BLaER1 treated with 17β-estradiol and CSF1 and Interleukin-3, amounts not matched to agents 10 nM and 100 nM (cell line): ENCODE measurements at regions not wholly inside any gene's neighbourhood (a gene's known extent, or its start where the extent isn't known, plus 50 kb on each side); places are given as distances from the start of the nearest gene placed in this dataset.

Experiments
- H3K27ac ChIP-seq, 11 experiments: shearing (Covaris generic); formaldehyde crosslinking; 2 replicates each; pipeline ENCODE4 v1.8.1; 2022
- H3K27me3 ChIP-seq, 11 experiments: shearing (Covaris generic); formaldehyde crosslinking; 2 replicates each; pipeline ENCODE4 v1.8.1; 2022
- H3K36me3 ChIP-seq, 11 experiments: shearing (Covaris generic); formaldehyde crosslinking; 2 replicates each; pipeline ENCODE4 v1.8.1; 2022
- H3K4me1 ChIP-seq, 10 experiments: shearing (Covaris generic); formaldehyde crosslinking; 2 replicates each; pipeline ENCODE4 v1.8.1; 2022
- H3K4me2 ChIP-seq, 11 experiments: shearing (Covaris generic); formaldehyde crosslinking; 2 replicates each; pipeline ENCODE4 v1.8.1; 2022
- H3K4me3 ChIP-seq, 10 experiments: shearing (Covaris generic); formaldehyde crosslinking; 2 replicates each; pipeline ENCODE4 v1.8.1; 2022
- H3K9ac ChIP-seq, 11 experiments: shearing (Covaris generic); formaldehyde crosslinking; 2 replicates each; pipeline ENCODE4 v1.8.1; 2022
- H3K9me3 ChIP-seq, 11 experiments: shearing (Covaris generic); formaldehyde crosslinking; replicated peaks in 1 of 11; 2 replicates each; pipeline ENCODE4 v1.8.1; 2022
- H4K20me1 ChIP-seq, 11 experiments: shearing (Covaris generic); formaldehyde crosslinking; 2 replicates each; pipeline ENCODE4 v1.8.1; 2022
- Cebpa-rat ChIP-seq, 11 experiments: shearing (Covaris generic); IDR thresholded peaks; 2 replicates each; pipeline ENCODE4 v1.8.1; 2022

DNA sequence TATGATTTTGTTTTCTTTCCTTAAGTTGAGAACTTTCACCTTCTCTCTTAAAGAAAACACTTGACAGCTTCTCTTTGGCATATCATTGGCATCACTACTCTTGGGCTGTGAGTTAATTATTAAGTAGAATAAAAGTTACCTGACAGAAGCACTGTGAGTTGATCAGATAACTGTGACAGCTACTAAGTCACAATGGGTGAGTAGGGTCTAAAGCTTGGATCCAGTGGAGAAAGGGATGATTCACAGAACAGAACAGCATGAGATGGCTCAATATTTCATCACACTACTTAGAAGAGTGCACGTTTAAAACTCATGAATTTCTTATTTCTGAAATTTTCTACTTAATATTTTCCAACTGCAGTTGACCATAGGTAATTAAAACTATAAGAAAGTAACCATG, 268.5 kb upstream of the NMUR2 start:
- Histone ChIP-seq H3K27me3 (no peaks in the 10 kb centered on the region), H3K36me3 (no peaks in the 10 kb centered on the region), H3K27ac (no peak overlapping the region), H3K9ac (no peak overlapping the region), H4K20me1 (no peaks in the 10 kb centered on the region), H3K4me2 (no peak overlapping the region), H3K4me1 (no peaks in the 10 kb centered on the region), H3K4me3 (no peak overlapping the region), H3K9me3 (no peaks in the 10 kb centered on the region)
- TF ChIP-seq Cebpa-rat (IDR thresholded peaks at IDR 0.05) = no peak

DNA sequence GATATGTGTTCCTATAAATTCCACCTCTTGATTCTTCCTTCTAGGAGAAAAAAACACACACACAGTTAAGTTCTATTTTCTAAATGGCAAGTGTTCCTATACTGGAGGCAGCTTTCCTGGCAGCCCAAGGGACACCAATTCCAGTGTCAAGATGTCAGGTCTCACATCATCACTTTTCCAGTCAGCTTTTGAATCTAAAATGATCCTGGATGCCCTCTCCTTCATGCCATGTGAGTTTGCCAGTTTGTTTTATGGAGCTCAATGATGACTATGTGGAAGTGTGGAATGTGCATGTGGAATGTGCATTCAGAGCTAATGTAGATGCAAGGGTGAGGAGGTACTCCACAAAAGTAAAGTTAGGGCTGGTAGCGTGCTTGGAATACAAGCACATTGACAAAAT, 269.3 kb upstream of the NMUR2 start:
- Histone ChIP-seq H3K27ac (no peak overlapping the region), H3K27me3 (no peaks in the 10 kb centered on the region), H3K36me3 (no peaks in the 10 kb centered on the region), H4K20me1 (no peaks in the 10 kb centered on the region), H3K9ac (no peak overlapping the region), H3K4me3 (no peak overlapping the region), H3K4me2 (no peak overlapping the region), H3K9me3 (no peaks in the 10 kb centered on the region), H3K4me1 (no peaks in the 10 kb centered on the region)
- no peak for TF ChIP-seq Cebpa-rat (IDR thresholded peaks at IDR 0.05)

- no peak overlapping the region for H3K4me2 ChIP-seq
- H3K9me3 ChIP-seq = no peaks in the 10 kb centered on the region
- no peaks in the 10 kb centered on the region for H3K4me1 ChIP-seq
- no peak overlapping the region for H3K27ac ChIP-seq
- H3K36me3 ChIP-seq = no peaks in the 10 kb centered on the region
- H3K9ac ChIP-seq = no peak overlapping the region
- H4K20me1 ChIP-seq = no peaks in the 10 kb centered on the region
- no peaks in the 10 kb centered on the region for H3K27me3 ChIP-seq
- TF ChIP-seq Cebpa-rat (IDR thresholded peaks at IDR 0.05) = no peak
- H3K4me3 ChIP-seq = no peak overlapping the region
These were observed 271.1 kb upstream of the NMUR2 start for GRCh38 chr5:152676196-152676595.

GRCh38 chr5:152683205-152683604, 278.1 kb upstream of the NMUR2 start:
- Histone ChIP-seq H3K9me3 (peaks cover 7 to 16% (median 14%) of the 10 kb centered on the region in 11 experiments), H3K27ac (no peak overlapping the region), H3K4me2 (no peak overlapping the region), H3K4me1 (no peaks in the 10 kb centered on the region), H3K36me3 (no peaks in the 10 kb centered on the region), H3K27me3 (no peaks in the 10 kb centered on the region), H4K20me1 (no peaks in the 10 kb centered on the region), H3K4me3 (no peak overlapping the region), H3K9ac (no peak overlapping the region)
- no peak for TF ChIP-seq Cebpa-rat (IDR thresholded peaks at IDR 0.05)

DNA sequence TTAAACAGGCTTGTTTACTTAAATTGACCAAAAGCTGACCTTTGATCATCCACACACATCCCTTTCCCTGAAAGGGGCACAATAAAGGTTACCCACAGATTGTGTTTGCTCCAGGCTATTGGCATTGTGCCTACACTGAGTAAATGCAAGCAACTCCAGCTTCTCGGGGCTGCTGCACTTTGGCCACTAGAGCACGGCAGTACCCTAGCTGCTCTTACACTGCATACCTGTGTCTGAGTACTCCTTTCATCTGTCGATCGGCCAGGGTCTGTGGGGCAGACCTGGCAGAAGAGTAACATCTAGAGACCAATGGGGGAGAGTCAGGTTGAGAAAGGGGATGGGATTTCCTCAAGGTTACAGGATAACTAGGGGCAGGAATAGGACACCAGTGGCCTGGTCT, 281.9 kb upstream of the NMUR2 start:
- TF ChIP-seq Cebpa-rat (IDR thresholded peaks at IDR 0.05) = no peak
- H3K36me3 ChIP-seq = no peaks in the 10 kb centered on the region
- no peak overlapping the region for H3K4me2 ChIP-seq

DNA sequence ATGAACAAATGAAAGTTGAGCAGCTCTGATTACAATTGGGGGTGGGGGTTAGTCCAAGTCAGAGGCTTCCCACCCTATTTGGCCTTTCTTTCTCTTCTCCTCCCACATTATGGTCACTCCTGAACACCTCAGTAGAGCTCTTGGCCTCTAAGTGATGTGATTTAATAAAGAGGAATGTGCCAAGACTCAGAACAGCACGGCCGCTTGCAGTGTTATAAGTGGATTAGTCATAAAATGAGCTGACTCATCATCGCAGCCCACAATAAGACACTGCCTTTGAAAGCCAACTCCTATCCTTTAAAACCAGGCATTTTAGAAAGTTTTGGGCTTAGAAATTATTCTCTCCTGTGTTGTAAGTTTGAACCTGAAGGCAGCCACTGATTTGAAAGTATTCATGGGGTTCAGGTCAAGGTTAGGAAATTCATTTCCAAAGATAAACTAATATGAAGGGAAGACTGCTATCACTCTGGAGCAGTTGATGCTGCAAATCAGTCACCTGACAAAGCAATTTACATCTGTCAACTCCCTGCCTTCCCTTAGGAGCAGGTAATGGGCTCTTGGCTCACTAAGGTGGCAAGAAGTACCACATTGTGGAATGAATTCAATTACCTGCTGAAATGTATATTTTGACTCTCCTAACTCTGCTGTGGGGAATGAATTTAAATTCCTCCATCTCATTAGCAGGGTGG, 283.6 kb upstream of the NMUR2 start:
- peaks cover 7 to 16% (median 14%) of the 10 kb centered on the region in 11 experiments for H3K9me3 ChIP-seq
- no peak overlapping the region for H3K4me3 ChIP-seq
- no peak overlapping the region for H3K4me2 ChIP-seq
- no peaks in the 10 kb centered on the region for H3K36me3 ChIP-seq
- H3K9ac ChIP-seq = no peak overlapping the region
- peaks cover 0 to 11% (median 0%) of the 10 kb centered on the region in 10 experiments; a peak in 2 of 20 replicates for H3K4me1 ChIP-seq
- TF ChIP-seq Cebpa-rat (IDR thresholded peaks at IDR 0.05) = no peak
- H3K27me3 ChIP-seq = no peaks in the 10 kb centered on the region
- no peaks in the 10 kb centered on the region for H4K20me1 ChIP-seq
- no peak overlapping the region for H3K27ac ChIP-seq

More for the DNA sequence above, 281.9 kb upstream of the NMUR2 start:
- peaks cover 7 to 16% (median 14%) of the 10 kb centered on the region in 11 experiments for H3K9me3 ChIP-seq
- H4K20me1 ChIP-seq = no peaks in the 10 kb centered on the region
- no peaks in the 10 kb centered on the region for H3K27me3 ChIP-seq
- H3K9ac ChIP-seq = no peak overlapping the region
- H3K4me3 ChIP-seq = no peak overlapping the region
- no peak overlapping the region for H3K27ac ChIP-seq
- peaks cover 0 to 11% (median 0%) of the 10 kb centered on the region in 10 experiments; a peak in 2 of 20 replicates for H3K4me1 ChIP-seq

DNA sequence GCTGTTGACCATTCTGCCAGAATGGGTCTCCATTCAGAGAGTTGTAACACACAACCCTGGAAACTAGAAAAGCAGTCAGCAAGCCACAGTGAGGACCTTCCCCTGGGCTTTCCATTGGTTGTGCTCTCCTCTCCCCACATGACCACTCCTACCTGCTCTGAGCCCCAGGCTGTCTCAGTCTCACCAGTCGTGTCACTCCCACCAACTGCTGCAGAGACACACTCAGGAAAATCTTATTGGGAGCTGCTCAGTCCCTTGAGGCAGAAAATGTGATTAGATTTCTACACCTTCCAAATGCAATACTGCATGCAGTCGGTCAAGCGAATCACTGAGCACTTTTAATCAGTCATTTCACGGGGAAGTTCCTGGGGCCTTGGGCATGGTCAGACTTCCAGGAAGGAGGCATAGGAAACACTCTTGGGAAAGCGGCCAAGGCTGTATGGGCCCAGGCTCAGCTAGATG, 284.2 kb upstream of the NMUR2 start:
- no peaks in the 10 kb centered on the region for H4K20me1 ChIP-seq
- H3K27me3 ChIP-seq = no peaks in the 10 kb centered on the region
- TF ChIP-seq Cebpa-rat (IDR thresholded peaks at IDR 0.05) = no peak
- no peaks in the 10 kb centered on the region for H3K36me3 ChIP-seq
- H3K9ac ChIP-seq = no peak overlapping the region
- H3K4me2 ChIP-seq = peak overlapping the region in 1 of 11 experiments; percentile 12; a peak in 1 of 22 replicates
- peaks cover 7 to 16% (median 14%) of the 10 kb centered on the region in 11 experiments for H3K9me3 ChIP-seq
- H3K4me3 ChIP-seq = no peak overlapping the region
- H3K27ac ChIP-seq = no peak overlapping the region
- H3K4me1 ChIP-seq = peaks cover 0 to 11% (median 0%) of the 10 kb centered on the region in 10 experiments; a peak in 2 of 20 replicates

GRCh38 chr5:152694231-152694630, 289.2 kb upstream of the NMUR2 start:
- no peak for TF ChIP-seq Cebpa-rat (IDR thresholded peaks at IDR 0.05)
- H3K27ac ChIP-seq = no peak overlapping the region
- H3K36me3 ChIP-seq = no peaks in the 10 kb centered on the region
- H3K4me2 ChIP-seq = no peak overlapping the region
- no peak overlapping the region for H3K9ac ChIP-seq
- no peaks in the 10 kb centered on the region for H4K20me1 ChIP-seq
- H3K4me3 ChIP-seq = no peak overlapping the region
- peaks cover 0 to 3% (median 0%) of the 10 kb centered on the region in 10 experiments; a peak in 2 of 20 replicates for H3K4me1 ChIP-seq
- peaks cover 0 to 13% (median 9%) of the 10 kb centered on the region in 11 experiments; a peak in 12 of 22 replicates for H3K9me3 ChIP-seq
- H3K27me3 ChIP-seq = no peaks in the 10 kb centered on the region

GRCh38 chr5:152701305-152701949, 296.3 kb upstream of the NMUR2 start:
- no peak for TF ChIP-seq Cebpa-rat (IDR thresholded peaks at IDR 0.05)

More at GRCh38 chr5:152701305-152701949, 296.3 kb upstream of the NMUR2 start:
- no peak overlapping the region for H3K27ac ChIP-seq
- no peaks in the 10 kb centered on the region for H3K4me1 ChIP-seq
- no peak overlapping the region for H3K9ac ChIP-seq
- H3K4me2 ChIP-seq = no peak overlapping the region
- no peaks in the 10 kb centered on the region for H3K36me3 ChIP-seq
- peaks cover 6 to 39% (median 19%) of the 10 kb centered on the region in 11 experiments; a peak in 15 of 22 replicates for H3K9me3 ChIP-seq
- H3K4me3 ChIP-seq = no peak overlapping the region
- no peaks in the 10 kb centered on the region for H3K27me3 ChIP-seq
- no peaks in the 10 kb centered on the region for H4K20me1 ChIP-seq
